Adrenal gland (tissue), 5 donors: ENCODE measurements at regions not wholly inside any gene's neighbourhood (a gene's known extent, or its start where the extent isn't known, plus 50 kb on each side); places are given as distances from the start of the nearest gene placed in this dataset.

Source experiments
- POLR2A ChIP-seq, 2 donors: fragments of 450-650 bp; IDR thresholded peaks; one replicate each; pipeline ENCODE4 v1.6.1; 2017; ENCODE audit warnings: antibody characterized with exemption in 2 of 2, mild to moderate bottlenecking in 2 of 2, moderate library complexity in 1 of 2
- TF ChIP-seq, protein P1 (sequence below), 6 experiments: fragments of 450-650 bp in 4 of 6; fragments of 200-600 bp in 2 of 6; sonication (generic) in 1 of 6; IDR thresholded peaks; 1 replicate in 5 of 6; 2 replicates in 1 of 6; pipeline versions ENCODE4 v1.5.1 to v1.8.0; 2016 to 2021; ENCODE audit warnings: antibody characterized with exemption in 6 of 6, mild to moderate bottlenecking in 2 of 6, moderate library complexity in 1 of 6
- donor health status: DM: no; HTN: no; CAD: no.

GRCh38 chr3:30292192-30292893 lies 314.1 kb upstream of the TGFBR2 start:
- TF ChIP-seq, protein P1, sequence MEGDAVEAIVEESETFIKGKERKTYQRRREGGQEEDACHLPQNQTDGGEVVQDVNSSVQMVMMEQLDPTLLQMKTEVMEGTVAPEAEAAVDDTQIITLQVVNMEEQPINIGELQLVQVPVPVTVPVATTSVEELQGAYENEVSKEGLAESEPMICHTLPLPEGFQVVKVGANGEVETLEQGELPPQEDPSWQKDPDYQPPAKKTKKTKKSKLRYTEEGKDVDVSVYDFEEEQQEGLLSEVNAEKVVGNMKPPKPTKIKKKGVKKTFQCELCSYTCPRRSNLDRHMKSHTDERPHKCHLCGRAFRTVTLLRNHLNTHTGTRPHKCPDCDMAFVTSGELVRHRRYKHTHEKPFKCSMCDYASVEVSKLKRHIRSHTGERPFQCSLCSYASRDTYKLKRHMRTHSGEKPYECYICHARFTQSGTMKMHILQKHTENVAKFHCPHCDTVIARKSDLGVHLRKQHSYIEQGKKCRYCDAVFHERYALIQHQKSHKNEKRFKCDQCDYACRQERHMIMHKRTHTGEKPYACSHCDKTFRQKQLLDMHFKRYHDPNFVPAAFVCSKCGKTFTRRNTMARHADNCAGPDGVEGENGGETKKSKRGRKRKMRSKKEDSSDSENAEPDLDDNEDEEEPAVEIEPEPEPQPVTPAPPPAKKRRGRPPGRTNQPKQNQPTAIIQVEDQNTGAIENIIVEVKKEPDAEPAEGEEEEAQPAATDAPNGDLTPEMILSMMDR (IDR thresholded peaks at IDR 0.05): no peak
- TF ChIP-seq POLR2A (IDR thresholded peaks at IDR 0.05): no peak
